ENCODE measurements at regions not wholly inside any gene's neighbourhood (a gene's known extent, or its start where the extent isn't known, plus 50 kb on each side); places are given as distances from the start of the nearest gene placed in this dataset.

- TF ChIP-seq CTCF (IDR thresholded peaks at IDR 0.05): no peak
- TF ChIP-seq ZFX (IDR thresholded peaks at IDR 0.05; ENCODE audit: borderline replicate concordance): no peak
Measured at GRCh38 chr6:95517004-95517403, 60.3 kb upstream of the MANEA start.
